Cardiac muscle cell (in vitro differentiated cells and primary cell): ENCODE measurements at regions not wholly inside any gene's neighbourhood (a gene's known extent, or its start where the extent isn't known, plus 50 kb on each side); places are given as distances from the start of the nearest gene placed in this dataset.

Source experiments
- DNase-seq, 2 donors: peaks; one replicate each; pipeline versions ENCODE4 v3.0.0 to v3.0.0-alpha.2; 2010 to 2017; ENCODE audit warnings: low read depth in 1 of 2, low spot score in 1 of 2
- H3K27ac ChIP-seq: fragments of 200-600 bp; sonication (generic); 2 replicates; pipeline ENCODE4 v1.5.1; 2016
- H3K27me3 ChIP-seq: fragments of 200-600 bp; sonication (generic); 2 replicates; pipeline ENCODE4 v1.6.0; 2016; ENCODE audit warnings: control low read depth
- H3K36me3 ChIP-seq: fragments of 200-600 bp; sonication (generic); 2 replicates; pipeline ENCODE4 v1.5.1; 2016; ENCODE audit warnings: control low read depth
- H3K4me1 ChIP-seq: fragments of 200-600 bp; sonication (generic); 2 replicates; pipeline ENCODE4 v1.8.1; 2017; ENCODE audit warnings: low read depth, mild to moderate bottlenecking, mixed run types
- H3K4me3 ChIP-seq: fragments of 200-600 bp; sonication (generic); 2 replicates; pipeline ENCODE4 v1.5.1; 2016; ENCODE audit warnings: mild to moderate bottlenecking
- H3K9me3 ChIP-seq: fragments of 200-600 bp; sonication (generic); 2 replicates; pipeline ENCODE4 v1.5.1; 2017; ENCODE audit warnings: low read depth, mild to moderate bottlenecking, control low read depth
- TF ChIP-seq, protein P1 (sequence below): IDR thresholded peaks from 2 replicates; pipeline ENCODE4 v1.5.1; 2012; ENCODE audit warnings: low read depth, mild to moderate bottlenecking, low read length

DNA sequence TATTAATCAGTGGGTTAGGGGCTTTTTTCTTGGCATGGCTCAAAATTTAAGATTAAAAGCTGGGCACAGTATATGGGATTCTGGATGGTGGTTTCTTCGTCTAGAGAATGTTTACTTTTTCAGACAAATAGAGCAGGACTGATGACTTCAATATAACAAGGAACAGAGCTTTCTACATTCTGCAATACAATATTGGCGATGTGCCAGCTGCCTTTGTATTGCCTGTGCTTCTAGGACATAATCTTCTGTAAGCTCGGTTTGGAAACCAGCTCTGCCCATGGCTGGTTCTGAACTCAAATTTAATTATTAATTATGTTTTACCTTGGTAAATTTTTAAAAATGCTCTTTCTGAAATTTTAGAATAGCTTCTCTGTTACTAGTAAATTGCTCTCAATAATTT is 139.1 kb upstream of the TRPC4 start:
- no peaks in the 10 kb centered on the region for H3K27me3 ChIP-seq
- H3K9me3 ChIP-seq: no peaks in the 10 kb centered on the region
- no peak overlapping the region for H3K4me3 ChIP-seq
- peak; percentile 41 to 62 for DNase-seq
- no peaks in the 10 kb centered on the region for H3K4me1 ChIP-seq
- no peaks in the 10 kb centered on the region for H3K36me3 ChIP-seq
- TF ChIP-seq, protein P1, sequence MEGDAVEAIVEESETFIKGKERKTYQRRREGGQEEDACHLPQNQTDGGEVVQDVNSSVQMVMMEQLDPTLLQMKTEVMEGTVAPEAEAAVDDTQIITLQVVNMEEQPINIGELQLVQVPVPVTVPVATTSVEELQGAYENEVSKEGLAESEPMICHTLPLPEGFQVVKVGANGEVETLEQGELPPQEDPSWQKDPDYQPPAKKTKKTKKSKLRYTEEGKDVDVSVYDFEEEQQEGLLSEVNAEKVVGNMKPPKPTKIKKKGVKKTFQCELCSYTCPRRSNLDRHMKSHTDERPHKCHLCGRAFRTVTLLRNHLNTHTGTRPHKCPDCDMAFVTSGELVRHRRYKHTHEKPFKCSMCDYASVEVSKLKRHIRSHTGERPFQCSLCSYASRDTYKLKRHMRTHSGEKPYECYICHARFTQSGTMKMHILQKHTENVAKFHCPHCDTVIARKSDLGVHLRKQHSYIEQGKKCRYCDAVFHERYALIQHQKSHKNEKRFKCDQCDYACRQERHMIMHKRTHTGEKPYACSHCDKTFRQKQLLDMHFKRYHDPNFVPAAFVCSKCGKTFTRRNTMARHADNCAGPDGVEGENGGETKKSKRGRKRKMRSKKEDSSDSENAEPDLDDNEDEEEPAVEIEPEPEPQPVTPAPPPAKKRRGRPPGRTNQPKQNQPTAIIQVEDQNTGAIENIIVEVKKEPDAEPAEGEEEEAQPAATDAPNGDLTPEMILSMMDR: no peak
- H3K27ac ChIP-seq: no peak overlapping the region

DNA sequence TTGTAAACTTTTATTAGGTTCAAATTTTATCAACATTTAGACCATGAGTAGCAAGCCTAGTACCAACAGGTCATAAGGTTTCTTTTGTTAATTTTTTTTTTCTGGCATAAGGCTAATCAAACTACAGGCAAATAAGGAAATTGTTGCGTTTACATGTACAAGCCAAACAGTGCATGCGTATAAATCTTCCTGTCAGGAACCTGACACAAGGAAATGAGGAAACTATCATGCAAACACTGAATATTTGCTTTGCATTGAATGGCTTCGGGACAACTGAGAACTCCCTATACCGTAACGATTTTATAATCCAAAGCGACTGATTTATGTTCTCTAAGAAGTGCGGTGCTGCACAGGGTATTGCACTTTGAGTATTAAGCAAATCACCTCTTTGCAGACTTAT is 133.0 kb upstream of the TRPC4 start:
- H3K36me3 ChIP-seq: no peaks in the 10 kb centered on the region
- no peaks in the 10 kb centered on the region for H3K27me3 ChIP-seq
- H3K4me3 ChIP-seq: no peak overlapping the region
- DNase-seq: no peak
- H3K4me1 ChIP-seq: no peaks in the 10 kb centered on the region
- H3K9me3 ChIP-seq: no peaks in the 10 kb centered on the region
- no peak overlapping the region for H3K27ac ChIP-seq
- TF ChIP-seq, protein P1: no peak

DNA sequence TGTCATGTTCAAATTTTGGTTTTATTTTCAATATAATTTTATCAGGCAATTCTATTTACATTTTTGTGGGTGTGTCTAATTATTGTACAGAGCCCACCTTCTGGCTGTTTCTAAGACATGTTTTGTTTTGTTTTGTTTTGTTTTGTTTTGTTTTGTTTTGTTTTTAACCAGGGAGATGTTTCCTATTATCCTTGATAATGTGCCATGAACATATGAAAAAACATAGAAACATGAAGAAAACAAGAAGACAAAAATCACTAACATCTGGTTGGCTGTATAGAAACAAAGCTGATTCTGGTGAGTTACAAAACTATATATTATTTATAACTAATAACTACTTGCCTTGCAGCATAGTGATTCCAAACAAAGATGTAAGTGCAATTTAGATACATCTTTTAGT is 128.1 kb upstream of the TRPC4 start:
- H3K36me3 ChIP-seq: no peaks in the 10 kb centered on the region
- H3K9me3 ChIP-seq: no peaks in the 10 kb centered on the region
- TF ChIP-seq, protein P1: no peak

DNA sequence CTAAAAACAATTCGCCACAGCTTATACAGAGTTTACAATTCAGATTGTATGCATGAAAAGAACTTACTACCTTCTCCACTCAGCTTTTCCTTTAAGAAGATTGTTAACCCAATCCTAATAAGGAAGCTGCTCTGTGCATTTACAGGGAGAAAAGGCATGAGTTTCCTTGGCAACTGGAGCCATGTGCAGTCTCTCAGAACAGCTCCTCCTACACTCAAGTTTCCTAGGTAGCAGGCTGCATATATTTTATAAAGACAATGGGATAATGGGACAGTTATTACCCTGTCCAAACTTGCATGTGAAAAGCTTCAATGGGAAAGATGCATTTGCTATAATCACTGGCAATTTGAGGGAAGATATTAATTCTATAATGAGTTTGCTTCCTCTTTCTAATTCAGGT is 125.5 kb upstream of the TRPC4 start:
- Histone ChIP-seq H3K9me3 (no peaks in the 10 kb centered on the region), H3K4me3 (no peak overlapping the region), H3K27ac (no peak overlapping the region), H3K36me3 (no peaks in the 10 kb centered on the region), H3K27me3 (no peaks in the 10 kb centered on the region), H3K4me1 (no peaks in the 10 kb centered on the region)
- DNase-seq: peak in 1 of 2 donors; percentile 46
- TF ChIP-seq, protein P1: no peak

More for the DNA sequence above, 128.1 kb upstream of the TRPC4 start:
- H3K4me3 ChIP-seq: no peak overlapping the region
- H3K27ac ChIP-seq: no peak overlapping the region
- no peak for DNase-seq
- no peaks in the 10 kb centered on the region for H3K27me3 ChIP-seq
- no peaks in the 10 kb centered on the region for H3K4me1 ChIP-seq

DNA sequence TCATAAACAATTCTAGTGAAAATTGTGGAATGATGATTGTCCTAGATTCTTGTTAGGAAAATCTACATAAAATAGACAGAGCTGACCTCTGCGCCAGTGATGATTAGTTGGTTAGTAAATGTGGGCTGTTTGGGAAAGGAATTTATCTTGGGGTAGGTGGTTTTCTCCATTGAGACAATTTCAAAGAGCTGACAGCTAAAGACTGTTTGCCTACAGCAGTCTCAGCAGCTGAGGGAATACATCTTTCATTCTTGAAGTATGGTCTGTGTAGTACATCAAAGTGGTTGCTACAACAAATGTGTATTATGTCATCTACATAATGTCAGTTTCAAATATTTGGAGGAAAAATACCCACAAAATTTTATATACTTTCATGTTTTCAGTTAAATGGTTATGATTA is 117.2 kb upstream of the TRPC4 start:
- TF ChIP-seq, protein P1: no peak
- no peak for DNase-seq
- no peaks in the 10 kb centered on the region for H3K27me3 ChIP-seq

DNA sequence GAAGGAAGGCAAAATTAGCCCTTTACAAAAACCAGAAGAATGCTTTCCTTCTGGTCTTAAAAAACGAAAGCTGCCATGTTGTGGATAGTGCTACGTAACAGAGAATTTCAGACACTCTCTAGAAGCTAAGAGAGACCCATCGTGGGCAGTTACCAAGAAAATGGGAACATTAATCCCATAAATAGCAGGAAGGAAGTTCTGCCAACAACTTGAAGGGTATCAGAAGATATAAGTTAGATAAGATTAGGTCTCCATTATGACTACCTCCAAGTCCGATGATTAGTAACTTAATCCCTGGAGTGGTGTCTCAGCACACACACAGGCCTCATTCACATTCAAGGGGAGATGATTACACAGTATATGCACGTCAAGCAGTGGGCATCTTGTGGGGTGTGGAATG is 115.7 kb upstream of the TRPC4 start:
- Histone ChIP-seq H3K27me3 (no peaks in the 10 kb centered on the region), H3K9me3 (no peaks in the 10 kb centered on the region), H3K4me3 (no peak overlapping the region), H3K27ac (no peak overlapping the region), H3K36me3 (no peaks in the 10 kb centered on the region), H3K4me1 (no peaks in the 10 kb centered on the region)
- TF ChIP-seq, protein P1: no peak
- DNase-seq: no peak

More for the DNA sequence above, 117.2 kb upstream of the TRPC4 start:
- H3K27ac ChIP-seq: no peak overlapping the region
- no peaks in the 10 kb centered on the region for H3K9me3 ChIP-seq
- no peak overlapping the region for H3K4me3 ChIP-seq
- no peaks in the 10 kb centered on the region for H3K4me1 ChIP-seq
- no peaks in the 10 kb centered on the region for H3K36me3 ChIP-seq
